Testis (tissue), 2 donors: ENCODE measurements at regions not wholly inside any gene's neighbourhood (a gene's known extent, or its start where the extent isn't known, plus 50 kb on each side); places are given as distances from the start of the nearest gene placed in this dataset.

Source experiments
- CTCF ChIP-seq, 3 experiments: fragments of 450-650 bp in 2 of 3; fragments of 200-600 bp in 1 of 3; sonication (generic) in 1 of 3; IDR thresholded peaks; one replicate each; pipeline ENCODE4 v1.5.1; 2016 to 2019; ENCODE audit warnings: antibody characterized with exemption in 3 of 3, mild to moderate bottlenecking in 2 of 3, moderate library complexity in 1 of 3
- POLR2A ChIP-seq: fragments of 450-650 bp; IDR thresholded peaks from one replicate; pipeline ENCODE4 v1.6.1; 2017; ENCODE audit warnings: antibody characterized with exemption, mild to moderate bottlenecking, moderate library complexity

GRCh38 chr5:163190784-163191183 is 246.6 kb upstream of the CCNG1 start:
- no peak for TF ChIP-seq CTCF (IDR thresholded peaks at IDR 0.05)
- no peak for TF ChIP-seq POLR2A
